ENCODE measurements at regions not wholly inside any gene's neighbourhood (a gene's known extent, or its start where the extent isn't known, plus 50 kb on each side); places are given as distances from the start of the nearest gene placed in this dataset.

- ATAC-seq (replicated peaks) = no peak
- no peaks in the 10 kb centered on the region for H3K36me3 Mint-ChIP-seq (ENCODE audit: insufficient read depth)
- H3K9me3 Mint-ChIP-seq = no peaks in the 10 kb centered on the region
- no peak overlapping the region for H3K4me3 Mint-ChIP-seq
- no peak overlapping the region for H3K27ac Mint-ChIP-seq
- H3K4me1 Mint-ChIP-seq (ENCODE audit: low read depth in 2 of 2) = no peaks in the 10 kb centered on the region
- no peak for DNase-seq
- H3K27me3 Mint-ChIP-seq = peaks cover 30 to 40% of the 10 kb centered on the region in 2 donors
Observed at GRCh38 chr15:93424131-93424530, 335.1 kb upstream of the RGMA start.

- Mint-ChIP-seq H3K9me3 (no peaks in the 10 kb centered on the region), H3K4me1 (ENCODE audit: low read depth in 2 of 2) (no peaks in the 10 kb centered on the region), H3K4me3 (no peak overlapping the region), H3K27ac (no peak overlapping the region), H3K36me3 (ENCODE audit: insufficient read depth) (no peaks in the 10 kb centered on the region), H3K27me3 (peaks cover 28 to 45% of the 10 kb centered on the region in 2 donors)
- ATAC-seq (replicated peaks) (no peak), DNase-seq (no peak)
Observed at GRCh38 chr15:93422476-93422875, 333.5 kb upstream of the RGMA start.

- no peaks in the 10 kb centered on the region for H3K36me3 Mint-ChIP-seq (ENCODE audit: insufficient read depth)
- H3K27me3 Mint-ChIP-seq = peaks cover 20 to 36% of the 10 kb centered on the region in 2 donors
- no peak for DNase-seq
- no peaks in the 10 kb centered on the region for H3K4me1 Mint-ChIP-seq (ENCODE audit: low read depth in 2 of 2)
- no peak overlapping the region for H3K27ac Mint-ChIP-seq
- no peaks in the 10 kb centered on the region for H3K9me3 Mint-ChIP-seq
- ATAC-seq (replicated peaks) = no peak
- H3K4me3 Mint-ChIP-seq = no peak overlapping the region
Observed at GRCh38 chr15:93420477-93420876, 331.5 kb upstream of the RGMA start.

GRCh38 chr15:93420050-93420452 is 331.0 kb upstream of the RGMA start:
- ATAC-seq (replicated peaks) (no peak), DNase-seq (no peak)
- Mint-ChIP-seq H3K27me3 (peaks cover 20 to 36% of the 10 kb centered on the region in 2 donors), H3K4me1 (ENCODE audit: low read depth in 2 of 2) (no peaks in the 10 kb centered on the region), H3K36me3 (ENCODE audit: insufficient read depth) (no peaks in the 10 kb centered on the region), H3K9me3 (no peaks in the 10 kb centered on the region), H3K27ac (no peak overlapping the region), H3K4me3 (no peak overlapping the region)

- Mint-ChIP-seq H3K36me3 (ENCODE audit: insufficient read depth) (no peaks in the 10 kb centered on the region), H3K4me3 (no peak overlapping the region), H3K27ac (no peak overlapping the region), H3K4me1 (ENCODE audit: low read depth in 2 of 2) (no peaks in the 10 kb centered on the region), H3K9me3 (no peaks in the 10 kb centered on the region), H3K27me3 (peaks cover 29 to 44% of the 10 kb centered on the region in 2 donors)
- no peak for DNase-seq
- ATAC-seq (replicated peaks) = no peak
Observed at GRCh38 chr15:93418566-93418965, 329.6 kb upstream of the RGMA start.

- Mint-ChIP-seq H3K9me3 (no peaks in the 10 kb centered on the region), H3K36me3 (ENCODE audit: insufficient read depth) (no peaks in the 10 kb centered on the region), H3K4me3 (no peak overlapping the region), H3K4me1 (ENCODE audit: low read depth in 2 of 2) (no peaks in the 10 kb centered on the region), H3K27me3 (peaks cover 32 to 45% of the 10 kb centered on the region in 2 donors), H3K27ac (no peak overlapping the region)
- ATAC-seq (replicated peaks) (no peak), DNase-seq (no peak)
Observed at GRCh38 chr15:93417631-93418030, 328.6 kb upstream of the RGMA start.

GRCh38 chr15:93417156-93417555 is 328.1 kb upstream of the RGMA start:
- Mint-ChIP-seq H3K4me3 (no peak overlapping the region), H3K27me3 (peaks cover 36 to 46% of the 10 kb centered on the region in 2 donors), H3K36me3 (ENCODE audit: insufficient read depth) (no peaks in the 10 kb centered on the region), H3K4me1 (ENCODE audit: low read depth in 2 of 2) (no peaks in the 10 kb centered on the region), H3K27ac (no peak overlapping the region), H3K9me3 (no peaks in the 10 kb centered on the region)
- ATAC-seq (replicated peaks) = no peak
- no peak for DNase-seq

- ATAC-seq (replicated peaks) (no peak), DNase-seq (no peak)
- no peak overlapping the region for H3K4me3 Mint-ChIP-seq
- peaks cover 43 to 56% of the 10 kb centered on the region in 2 donors for H3K27me3 Mint-ChIP-seq
- no peaks in the 10 kb centered on the region for H3K36me3 Mint-ChIP-seq (ENCODE audit: insufficient read depth)
- no peak overlapping the region for H3K27ac Mint-ChIP-seq
- no peaks in the 10 kb centered on the region for H3K4me1 Mint-ChIP-seq (ENCODE audit: low read depth in 2 of 2)
- no peaks in the 10 kb centered on the region for H3K9me3 Mint-ChIP-seq
Observed at GRCh38 chr15:93415576-93415975, 326.6 kb upstream of the RGMA start.

- no peak overlapping the region for H3K27ac Mint-ChIP-seq
- H3K36me3 Mint-ChIP-seq (ENCODE audit: insufficient read depth) = no peaks in the 10 kb centered on the region
- H3K4me3 Mint-ChIP-seq = no peak overlapping the region
- no peak for DNase-seq
- H3K27me3 Mint-ChIP-seq = peaks cover 38 to 56% of the 10 kb centered on the region in 2 donors
- ATAC-seq (replicated peaks) = no peak
- H3K9me3 Mint-ChIP-seq = no peaks in the 10 kb centered on the region
- H3K4me1 Mint-ChIP-seq (ENCODE audit: low read depth in 2 of 2) = no peaks in the 10 kb centered on the region
Observed at GRCh38 chr15:93414576-93415231, 325.7 kb upstream of the RGMA start.

- Mint-ChIP-seq H3K27ac (no peak overlapping the region), H3K9me3 (no peaks in the 10 kb centered on the region), H3K36me3 (ENCODE audit: insufficient read depth) (no peaks in the 10 kb centered on the region), H3K4me3 (no peak overlapping the region), H3K27me3 (peaks cover 38 to 56% of the 10 kb centered on the region in 2 donors), H3K4me1 (ENCODE audit: low read depth in 2 of 2) (no peaks in the 10 kb centered on the region)
- ATAC-seq (replicated peaks) (no peak), DNase-seq (no peak)
Observed at GRCh38 chr15:93413745-93414144, 324.7 kb upstream of the RGMA start.

GRCh38 chr15:93399121-93399520 is 310.1 kb upstream of the RGMA start:
- ATAC-seq (replicated peaks) = no peak
- H3K36me3 Mint-ChIP-seq (ENCODE audit: insufficient read depth) = no peaks in the 10 kb centered on the region
- peaks cover 65 to 75% of the 10 kb centered on the region in 2 donors for H3K27me3 Mint-ChIP-seq
- no peaks in the 10 kb centered on the region for H3K4me1 Mint-ChIP-seq (ENCODE audit: low read depth in 2 of 2)
- H3K27ac Mint-ChIP-seq = no peak overlapping the region
- H3K9me3 Mint-ChIP-seq = no peaks in the 10 kb centered on the region
- no peak overlapping the region for H3K4me3 Mint-ChIP-seq
- DNase-seq = no peak

GRCh38 chr15:93389211-93389610 is 300.2 kb upstream of the RGMA start:
- no peak for ATAC-seq (replicated peaks)
- Mint-ChIP-seq H3K36me3 (ENCODE audit: insufficient read depth) (no peaks in the 10 kb centered on the region), H3K27me3 (peaks cover 16 to 17% of the 10 kb centered on the region in 2 donors), H3K4me1 (ENCODE audit: low read depth in 2 of 2) (no peaks in the 10 kb centered on the region), H3K27ac (no peak overlapping the region), H3K9me3 (no peaks in the 10 kb centered on the region), H3K4me3 (no peak overlapping the region)
- DNase-seq = no peak

- no peak overlapping the region for H3K4me3 Mint-ChIP-seq
Observed at GRCh38 chr15:93384886-93385285, 295.9 kb upstream of the RGMA start.

GRCh38 chr15:93382200-93382820 is 293.3 kb upstream of the RGMA start:
- DNase-seq (no peak), ATAC-seq (replicated peaks) (no peak)
- Mint-ChIP-seq H3K27ac (no peak overlapping the region), H3K27me3 (peaks cover 12 to 27% of the 10 kb centered on the region in 2 donors), H3K4me3 (no peak overlapping the region), H3K36me3 (ENCODE audit: insufficient read depth) (no peaks in the 10 kb centered on the region), H3K4me1 (ENCODE audit: low read depth in 2 of 2) (no peaks in the 10 kb centered on the region), H3K9me3 (no peaks in the 10 kb centered on the region)

More at GRCh38 chr15:93384886-93385285, 295.9 kb upstream of the RGMA start:
- Mint-ChIP-seq H3K4me1 (ENCODE audit: low read depth in 2 of 2) (no peaks in the 10 kb centered on the region), H3K27ac (no peak overlapping the region), H3K36me3 (ENCODE audit: insufficient read depth) (no peaks in the 10 kb centered on the region), H3K9me3 (no peaks in the 10 kb centered on the region), H3K27me3 (peaks cover 9 to 20% of the 10 kb centered on the region in 2 donors)
- DNase-seq = no peak
- ATAC-seq (replicated peaks) = no peak

Measured in effector memory CD8-positive, alpha-beta T cell (primary cell).